ENCODE measurements at regions not wholly inside any gene's neighbourhood (a gene's known extent, or its start where the extent isn't known, plus 50 kb on each side); places are given as distances from the start of the nearest gene placed in this dataset.

GRCh38 chr11:97290464-97291041 is 900.7 kb downstream of the JRKL start:
- Mint-ChIP-seq H3K27ac (no peak overlapping the region), H3K4me1 (no peaks in the 10 kb centered on the region)
- no peak for ATAC-seq (ENCODE audit: low read depth in 2 of 2)

GRCh38 chr11:97296301-97296700 is 906.5 kb downstream of the JRKL start:
- no peaks in the 10 kb centered on the region for H3K36me3 ChIP-seq (ENCODE audit: control insufficient read depth, insufficient read depth, low read length)
- H3K4me3 ChIP-seq (ENCODE audit: low read depth, low read length): no peak overlapping the region
- no peak overlapping the region for H3K4me3 Mint-ChIP-seq
- ATAC-seq (ENCODE audit: low read depth in 2 of 2) (no peak), DNase-seq (no peak)
- no peaks in the 10 kb centered on the region for H3K4me1 Mint-ChIP-seq
- H3K27ac ChIP-seq (ENCODE audit: insufficient read depth, low read length, poor library complexity, severe bottlenecking): no peak overlapping the region
- H3K4me1 ChIP-seq (ENCODE audit: control insufficient read depth, insufficient read depth, low read length, poor library complexity, severe bottlenecking): no peaks in the 10 kb centered on the region
- H3K27me3 ChIP-seq (ENCODE audit: control insufficient read depth, insufficient read depth, low read length): no peaks in the 10 kb centered on the region
- H3K36me3 Mint-ChIP-seq: no peaks in the 10 kb centered on the region
- H3K27me3 Mint-ChIP-seq: no peaks in the 10 kb centered on the region
- H3K9me3 ChIP-seq (ENCODE audit: control insufficient read depth in 2 of 2, low read length in 2 of 2): peaks cover 0 to 2% of the 10 kb centered on the region in 2 experiments
- no peak overlapping the region for H3K27ac Mint-ChIP-seq
- H3K9me3 Mint-ChIP-seq: peaks cover 0 to 33% (median 2%) of the 10 kb centered on the region in 7 donors

More at GRCh38 chr11:97290464-97291041, 900.7 kb downstream of the JRKL start:
- no peak for DNase-seq
- Histone ChIP-seq H3K27ac (ENCODE audit: insufficient read depth, low read length, poor library complexity, severe bottlenecking) (no peak overlapping the region), H3K4me3 (ENCODE audit: low read depth, low read length) (no peak overlapping the region), H3K27me3 (ENCODE audit: control insufficient read depth, insufficient read depth, low read length) (no peaks in the 10 kb centered on the region), H3K9me3 (ENCODE audit: control insufficient read depth in 2 of 2, low read length in 2 of 2) (peaks cover 0 to 4% of the 10 kb centered on the region in 2 experiments), H3K36me3 (ENCODE audit: control insufficient read depth, insufficient read depth, low read length) (no peaks in the 10 kb centered on the region), H3K4me1 (ENCODE audit: control insufficient read depth, insufficient read depth, low read length, poor library complexity, severe bottlenecking) (no peaks in the 10 kb centered on the region)
- no peak overlapping the region for H3K4me3 Mint-ChIP-seq
- no peaks in the 10 kb centered on the region for H3K27me3 Mint-ChIP-seq
- no peaks in the 10 kb centered on the region for H3K36me3 Mint-ChIP-seq
- H3K9me3 Mint-ChIP-seq: peaks cover 0 to 27% (median 4%) of the 10 kb centered on the region in 7 donors

- Mint-ChIP-seq H3K27ac (no peak overlapping the region), H3K4me3 (no peak overlapping the region), H3K4me1 (peaks cover 0 to 5% (median 0%) of the 10 kb centered on the region in 4 donors), H3K27me3 (no peaks in the 10 kb centered on the region), H3K36me3 (no peaks in the 10 kb centered on the region), H3K9me3 (peaks cover 1 to 22% (median 5%) of the 10 kb centered on the region in 7 donors)
- no peak for DNase-seq
- ATAC-seq (ENCODE audit: low read depth in 2 of 2): no peak
- no peaks in the 10 kb centered on the region for H3K4me1 ChIP-seq (ENCODE audit: control insufficient read depth, insufficient read depth, low read length, poor library complexity, severe bottlenecking)
- no peaks in the 10 kb centered on the region for H3K9me3 ChIP-seq (ENCODE audit: control insufficient read depth in 2 of 2, low read length in 2 of 2)
- no peak overlapping the region for H3K4me3 ChIP-seq (ENCODE audit: low read depth, low read length)
- H3K36me3 ChIP-seq (ENCODE audit: control insufficient read depth, insufficient read depth, low read length): no peaks in the 10 kb centered on the region
- H3K27me3 ChIP-seq (ENCODE audit: control insufficient read depth, insufficient read depth, low read length): no peaks in the 10 kb centered on the region
- H3K27ac ChIP-seq (ENCODE audit: insufficient read depth, low read length, poor library complexity, severe bottlenecking): no peak overlapping the region
These were observed 919.5 kb downstream of the JRKL start for GRCh38 chr11:97309291-97309690.

- Mint-ChIP-seq H3K4me1 (no peaks in the 10 kb centered on the region), H3K36me3 (no peaks in the 10 kb centered on the region), H3K4me3 (no peak overlapping the region), H3K9me3 (peaks cover 0 to 37% (median 5%) of the 10 kb centered on the region in 7 donors), H3K27me3 (no peaks in the 10 kb centered on the region), H3K27ac (no peak overlapping the region)
- ATAC-seq (ENCODE audit: low read depth in 2 of 2): no peak
- H3K4me1 ChIP-seq (ENCODE audit: control insufficient read depth, insufficient read depth, low read length, poor library complexity, severe bottlenecking): no peaks in the 10 kb centered on the region
- no peak overlapping the region for H3K4me3 ChIP-seq (ENCODE audit: low read depth, low read length)
- H3K27ac ChIP-seq (ENCODE audit: insufficient read depth, low read length, poor library complexity, severe bottlenecking): no peak overlapping the region
- no peaks in the 10 kb centered on the region for H3K36me3 ChIP-seq (ENCODE audit: control insufficient read depth, insufficient read depth, low read length)
- DNase-seq: no peak
- no peaks in the 10 kb centered on the region for H3K27me3 ChIP-seq (ENCODE audit: control insufficient read depth, insufficient read depth, low read length)
- peaks cover 0 to 8% of the 10 kb centered on the region in 2 experiments for H3K9me3 ChIP-seq (ENCODE audit: control insufficient read depth in 2 of 2, low read length in 2 of 2)
These were observed 935.9 kb downstream of the JRKL start for GRCh38 chr11:97325693-97326092.

- Mint-ChIP-seq H3K4me1 (no peaks in the 10 kb centered on the region), H3K36me3 (no peaks in the 10 kb centered on the region), H3K9me3 (peaks cover 0 to 8% (median 5%) of the 10 kb centered on the region in 7 donors), H3K27ac (peak overlapping the region in 1 of 3 donors; percentile 18), H3K4me3 (no peak overlapping the region), H3K27me3 (no peaks in the 10 kb centered on the region)
- no peaks in the 10 kb centered on the region for H3K4me1 ChIP-seq (ENCODE audit: control insufficient read depth, insufficient read depth, low read length, poor library complexity, severe bottlenecking)
- DNase-seq (no peak), ATAC-seq (ENCODE audit: low read depth in 2 of 2) (no peak)
- peaks cover 0 to 5% of the 10 kb centered on the region in 2 experiments for H3K9me3 ChIP-seq (ENCODE audit: control insufficient read depth in 2 of 2, low read length in 2 of 2)
- no peak overlapping the region for H3K27ac ChIP-seq (ENCODE audit: insufficient read depth, low read length, poor library complexity, severe bottlenecking)
- H3K27me3 ChIP-seq (ENCODE audit: control insufficient read depth, insufficient read depth, low read length): no peaks in the 10 kb centered on the region
- H3K36me3 ChIP-seq (ENCODE audit: control insufficient read depth, insufficient read depth, low read length): no peaks in the 10 kb centered on the region
- H3K4me3 ChIP-seq (ENCODE audit: low read depth, low read length): no peak overlapping the region
These were observed 942.5 kb downstream of the JRKL start for GRCh38 chr11:97332271-97332670.

GRCh38 chr11:97336064-97336463 is 946.3 kb downstream of the JRKL start:
- H3K9me3 ChIP-seq (ENCODE audit: control insufficient read depth in 2 of 2, low read length in 2 of 2): peaks cover 0 to 5% of the 10 kb centered on the region in 2 experiments
- DNase-seq: peak in 1 of 3 donors; percentile 0
- H3K9me3 Mint-ChIP-seq: peaks cover 0 to 15% (median 5%) of the 10 kb centered on the region in 7 donors
- no peaks in the 10 kb centered on the region for H3K27me3 ChIP-seq (ENCODE audit: control insufficient read depth, insufficient read depth, low read length)
- H3K4me3 Mint-ChIP-seq: no peak overlapping the region
- no peaks in the 10 kb centered on the region for H3K36me3 ChIP-seq (ENCODE audit: control insufficient read depth, insufficient read depth, low read length)
- no peaks in the 10 kb centered on the region for H3K4me1 Mint-ChIP-seq
- H3K36me3 Mint-ChIP-seq: no peaks in the 10 kb centered on the region
- ATAC-seq (ENCODE audit: low read depth in 2 of 2): no peak
- H3K27ac Mint-ChIP-seq: no peak overlapping the region
- H3K4me1 ChIP-seq (ENCODE audit: control insufficient read depth, insufficient read depth, low read length, poor library complexity, severe bottlenecking): no peaks in the 10 kb centered on the region
- no peak overlapping the region for H3K27ac ChIP-seq (ENCODE audit: insufficient read depth, low read length, poor library complexity, severe bottlenecking)
- H3K4me3 ChIP-seq (ENCODE audit: low read depth, low read length): no peak overlapping the region
- no peaks in the 10 kb centered on the region for H3K27me3 Mint-ChIP-seq

GRCh38 chr11:97345032-97345431 is 955.2 kb downstream of the JRKL start:
- Mint-ChIP-seq H3K27ac (no peak overlapping the region), H3K4me1 (no peaks in the 10 kb centered on the region), H3K27me3 (no peaks in the 10 kb centered on the region), H3K4me3 (no peak overlapping the region), H3K36me3 (no peaks in the 10 kb centered on the region), H3K9me3 (peaks cover 0 to 9% (median 7%) of the 10 kb centered on the region in 7 donors)
- DNase-seq (no peak), ATAC-seq (ENCODE audit: low read depth in 2 of 2) (no peak)
- Histone ChIP-seq H3K4me3 (ENCODE audit: low read depth, low read length) (no peak overlapping the region), H3K9me3 (ENCODE audit: control insufficient read depth in 2 of 2, low read length in 2 of 2) (no peaks in the 10 kb centered on the region), H3K27ac (ENCODE audit: insufficient read depth, low read length, poor library complexity, severe bottlenecking) (no peak overlapping the region), H3K36me3 (ENCODE audit: control insufficient read depth, insufficient read depth, low read length) (no peaks in the 10 kb centered on the region), H3K4me1 (ENCODE audit: control insufficient read depth, insufficient read depth, low read length, poor library complexity, severe bottlenecking) (no peaks in the 10 kb centered on the region), H3K27me3 (ENCODE audit: control insufficient read depth, insufficient read depth, low read length) (no peaks in the 10 kb centered on the region)

- Histone ChIP-seq H3K36me3 (ENCODE audit: control insufficient read depth, insufficient read depth, low read length) (no peaks in the 10 kb centered on the region), H3K27me3 (ENCODE audit: control insufficient read depth, insufficient read depth, low read length) (no peaks in the 10 kb centered on the region), H3K9me3 (ENCODE audit: control insufficient read depth in 2 of 2, low read length in 2 of 2) (no peaks in the 10 kb centered on the region), H3K27ac (ENCODE audit: insufficient read depth, low read length, poor library complexity, severe bottlenecking) (no peak overlapping the region), H3K4me3 (ENCODE audit: low read depth, low read length) (no peak overlapping the region), H3K4me1 (ENCODE audit: control insufficient read depth, insufficient read depth, low read length, poor library complexity, severe bottlenecking) (no peaks in the 10 kb centered on the region)
- peaks cover 2 to 13% (median 3%) of the 10 kb centered on the region in 7 donors for H3K9me3 Mint-ChIP-seq
- ATAC-seq (ENCODE audit: low read depth in 2 of 2) (no peak), DNase-seq (no peak)
- no peak overlapping the region for H3K27ac Mint-ChIP-seq
- H3K27me3 Mint-ChIP-seq: no peaks in the 10 kb centered on the region
- no peaks in the 10 kb centered on the region for H3K4me1 Mint-ChIP-seq
- H3K36me3 Mint-ChIP-seq: no peaks in the 10 kb centered on the region
- no peak overlapping the region for H3K4me3 Mint-ChIP-seq
These were observed 959.4 kb downstream of the JRKL start for GRCh38 chr11:97349201-97349600.
